ENCODE measurements at regions not wholly inside any gene's neighbourhood (a gene's known extent, or its start where the extent isn't known, plus 50 kb on each side); places are given as distances from the start of the nearest gene placed in this dataset.
"Not testable (repeated sequence)": the region's sequence is repeated elsewhere in the genome, so short reads cannot be mapped to it uniquely, and the experiment has no call there.

GRCh38 chr16:29111421-29111820 is 126.6 kb downstream of the LAT start:
- no peak overlapping the region for H3K4me2 ChIP-seq (ENCODE audit: low read depth, low read length, poor library complexity, severe bottlenecking)
- TF ChIP-seq EZH2phosphoT487 (IDR thresholded peaks at IDR 0.05; ENCODE audit: borderline replicate concordance) (no peak), CTCF (conservative IDR thresholded peaks at IDR 0.05; ENCODE audit: low read length) (no peak)
- no peak overlapping the region for H2AFZ ChIP-seq (ENCODE audit: low read length)
- no peaks in the 10 kb centered on the region for H3F3A ChIP-seq (ENCODE audit: low read depth)
- H4K20me1 ChIP-seq (ENCODE audit: insufficient read depth, low read length, poor library complexity, severe bottlenecking), result no peaks in the 10 kb centered on the region
- no peaks in the 10 kb centered on the region for H3K27me3 ChIP-seq (ENCODE audit: insufficient read depth, low read length, poor library complexity, severe bottlenecking)
- H3K9me3 ChIP-seq (ENCODE audit: insufficient read depth, low read depth, low read length), result no peaks in the 10 kb centered on the region
- no peaks in the 10 kb centered on the region for H3K9me2 ChIP-seq (replicated peaks; ENCODE audit: low read depth, low read length)
- H3K79me2 ChIP-seq (ENCODE audit: insufficient read depth, low read length), result no peaks in the 10 kb centered on the region
- no peaks in the 10 kb centered on the region for H3K36me3 ChIP-seq (ENCODE audit: insufficient read depth, low read length)
- H3K4me3 ChIP-seq (ENCODE audit: low read length, poor library complexity, severe bottlenecking), result no peak overlapping the region
- no peak overlapping the region for H3K9ac ChIP-seq (ENCODE audit: low read depth, low read length, poor library complexity, severe bottlenecking)
- no peaks in the 10 kb centered on the region for H3K4me1 ChIP-seq (ENCODE audit: insufficient read depth, low read length, poor library complexity, severe bottlenecking)

- not testable (repeated sequence) for H3K9me3 ChIP-seq (ENCODE audit: insufficient read depth, low read depth, low read length); H3K79me2 ChIP-seq (ENCODE audit: insufficient read depth, low read length); H3K36me3 ChIP-seq (ENCODE audit: insufficient read depth, low read length); H3K4me1 ChIP-seq (ENCODE audit: insufficient read depth, low read length, poor library complexity, severe bottlenecking); H3K4me3 ChIP-seq (ENCODE audit: low read length, poor library complexity, severe bottlenecking); H3K9me2 ChIP-seq (replicated peaks; ENCODE audit: low read depth, low read length); H3F3A ChIP-seq (ENCODE audit: low read depth); H3K4me2 ChIP-seq (ENCODE audit: low read depth, low read length, poor library complexity, severe bottlenecking); H3K9ac ChIP-seq (ENCODE audit: low read depth, low read length, poor library complexity, severe bottlenecking); H4K20me1 ChIP-seq (ENCODE audit: insufficient read depth, low read length, poor library complexity, severe bottlenecking); H3K27me3 ChIP-seq (ENCODE audit: insufficient read depth, low read length, poor library complexity, severe bottlenecking); H2AFZ ChIP-seq (ENCODE audit: low read length)
Observed at GRCh38 chr16:29108625-29109169, 123.8 kb downstream of the LAT start.

- no peak overlapping the region for H3K4me3 ChIP-seq (ENCODE audit: low read length, poor library complexity, severe bottlenecking)
- no peak for TF ChIP-seq EZH2phosphoT487 (IDR thresholded peaks at IDR 0.05; ENCODE audit: borderline replicate concordance)
- TF ChIP-seq CTCF (conservative IDR thresholded peaks at IDR 0.05; ENCODE audit: low read length), result no peak
- H3K9me3 ChIP-seq (ENCODE audit: insufficient read depth, low read depth, low read length), result no peaks in the 10 kb centered on the region
- H3K4me1 ChIP-seq (ENCODE audit: insufficient read depth, low read length, poor library complexity, severe bottlenecking), result no peaks in the 10 kb centered on the region
- H3K27me3 ChIP-seq (ENCODE audit: insufficient read depth, low read length, poor library complexity, severe bottlenecking), result no peaks in the 10 kb centered on the region
- H4K20me1 ChIP-seq (ENCODE audit: insufficient read depth, low read length, poor library complexity, severe bottlenecking), result no peaks in the 10 kb centered on the region
- no peak overlapping the region for H2AFZ ChIP-seq (ENCODE audit: low read length)
- H3K9ac ChIP-seq (ENCODE audit: low read depth, low read length, poor library complexity, severe bottlenecking), result no peak overlapping the region
- H3K4me2 ChIP-seq (ENCODE audit: low read depth, low read length, poor library complexity, severe bottlenecking), result no peak overlapping the region
- H3K9me2 ChIP-seq (replicated peaks; ENCODE audit: low read depth, low read length), result no peaks in the 10 kb centered on the region
- no peaks in the 10 kb centered on the region for H3K79me2 ChIP-seq (ENCODE audit: insufficient read depth, low read length)
- no peaks in the 10 kb centered on the region for H3F3A ChIP-seq (ENCODE audit: low read depth)
- no peaks in the 10 kb centered on the region for H3K36me3 ChIP-seq (ENCODE audit: insufficient read depth, low read length)
Observed at GRCh38 chr16:29107299-29107698, 122.4 kb downstream of the LAT start.

- not testable (repeated sequence) for H3K36me3 ChIP-seq (ENCODE audit: insufficient read depth, low read length); H3K9ac ChIP-seq (ENCODE audit: low read depth, low read length, poor library complexity, severe bottlenecking); H3K79me2 ChIP-seq (ENCODE audit: insufficient read depth, low read length); H3F3A ChIP-seq (ENCODE audit: low read depth); H3K27me3 ChIP-seq (ENCODE audit: insufficient read depth, low read length, poor library complexity, severe bottlenecking); H3K4me1 ChIP-seq (ENCODE audit: insufficient read depth, low read length, poor library complexity, severe bottlenecking); H4K20me1 ChIP-seq (ENCODE audit: insufficient read depth, low read length, poor library complexity, severe bottlenecking); H3K4me3 ChIP-seq (ENCODE audit: low read length, poor library complexity, severe bottlenecking); H3K9me3 ChIP-seq (ENCODE audit: insufficient read depth, low read depth, low read length); H3K9me2 ChIP-seq (replicated peaks; ENCODE audit: low read depth, low read length); H2AFZ ChIP-seq (ENCODE audit: low read length); H3K4me2 ChIP-seq (ENCODE audit: low read depth, low read length, poor library complexity, severe bottlenecking)
Observed at GRCh38 chr16:29106259-29106908, 121.5 kb downstream of the LAT start.

- not testable (repeated sequence) for H3K79me2 ChIP-seq (ENCODE audit: insufficient read depth, low read length); H3K36me3 ChIP-seq (ENCODE audit: insufficient read depth, low read length); H3K4me2 ChIP-seq (ENCODE audit: low read depth, low read length, poor library complexity, severe bottlenecking); H2AFZ ChIP-seq (ENCODE audit: low read length); H4K20me1 ChIP-seq (ENCODE audit: insufficient read depth, low read length, poor library complexity, severe bottlenecking); H3K9ac ChIP-seq (ENCODE audit: low read depth, low read length, poor library complexity, severe bottlenecking); H3K4me3 ChIP-seq (ENCODE audit: low read length, poor library complexity, severe bottlenecking); H3K27me3 ChIP-seq (ENCODE audit: insufficient read depth, low read length, poor library complexity, severe bottlenecking); H3F3A ChIP-seq (ENCODE audit: low read depth); H3K4me1 ChIP-seq (ENCODE audit: insufficient read depth, low read length, poor library complexity, severe bottlenecking); H3K9me2 ChIP-seq (replicated peaks; ENCODE audit: low read depth, low read length); H3K9me3 ChIP-seq (ENCODE audit: insufficient read depth, low read depth, low read length)
Observed at GRCh38 chr16:29104600-29104999, 119.7 kb downstream of the LAT start.

- H3K36me3 ChIP-seq (ENCODE audit: insufficient read depth, low read length); H3F3A ChIP-seq (ENCODE audit: low read depth); H3K4me2 ChIP-seq (ENCODE audit: low read depth, low read length, poor library complexity, severe bottlenecking); H3K79me2 ChIP-seq (ENCODE audit: insufficient read depth, low read length); H3K9me3 ChIP-seq (ENCODE audit: insufficient read depth, low read depth, low read length); H4K20me1 ChIP-seq (ENCODE audit: insufficient read depth, low read length, poor library complexity, severe bottlenecking); H3K27me3 ChIP-seq (ENCODE audit: insufficient read depth, low read length, poor library complexity, severe bottlenecking); H3K9me2 ChIP-seq (replicated peaks; ENCODE audit: low read depth, low read length); H2AFZ ChIP-seq (ENCODE audit: low read length); H3K4me3 ChIP-seq (ENCODE audit: low read length, poor library complexity, severe bottlenecking); H3K4me1 ChIP-seq (ENCODE audit: insufficient read depth, low read length, poor library complexity, severe bottlenecking); H3K9ac ChIP-seq (ENCODE audit: low read depth, low read length, poor library complexity, severe bottlenecking): not testable (repeated sequence)
Observed at GRCh38 chr16:29097965-29098364, 113.1 kb downstream of the LAT start.

All from Loucy (cell line).